AG09319 (cell line): ENCODE measurements at regions not wholly inside any gene's neighbourhood (a gene's known extent, or its start where the extent isn't known, plus 50 kb on each side); places are given as distances from the start of the nearest gene placed in this dataset.

ENCODE experiments used
- DNase-seq: peaks from one replicate; pipeline ENCODE4 v3.0.0-alpha.2; 2010; ENCODE audit warnings: low read depth; ENCODE audit errors: extremely low read depth
- CTCF ChIP-seq: IDR thresholded peaks from 2 replicates; pipeline ENCODE4 v1.5.1; 2011; ENCODE audit warnings: low read depth, mild to moderate bottlenecking, inconsistent platforms, low read length, moderate library complexity

DNA sequence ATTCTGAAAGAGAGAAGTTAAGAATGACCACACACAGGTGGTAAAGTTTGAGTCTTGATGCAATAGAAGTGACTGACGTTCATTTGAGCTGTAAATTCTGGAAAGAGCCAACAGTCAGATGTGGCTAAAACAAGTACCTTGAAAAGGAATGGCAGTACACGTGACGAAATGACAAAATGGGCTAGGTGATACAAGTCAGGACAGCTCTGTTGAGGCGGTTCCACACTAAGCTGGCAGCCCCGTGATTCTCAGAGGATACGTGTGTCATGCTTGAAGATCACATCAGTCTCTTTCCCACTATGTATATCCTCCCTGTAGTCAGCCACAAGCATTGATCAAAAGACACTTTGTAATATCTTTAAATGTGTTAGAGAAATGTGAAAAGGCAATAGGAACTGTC, 881.3 kb upstream of the ADGRL2 start:
- TF ChIP-seq CTCF, result no peak
- no peak for DNase-seq

- TF ChIP-seq CTCF, result no peak
- no peak for DNase-seq
Observed at GRCh38 chr1:80918380-80918779, 882.4 kb upstream of the ADGRL2 start.

DNA sequence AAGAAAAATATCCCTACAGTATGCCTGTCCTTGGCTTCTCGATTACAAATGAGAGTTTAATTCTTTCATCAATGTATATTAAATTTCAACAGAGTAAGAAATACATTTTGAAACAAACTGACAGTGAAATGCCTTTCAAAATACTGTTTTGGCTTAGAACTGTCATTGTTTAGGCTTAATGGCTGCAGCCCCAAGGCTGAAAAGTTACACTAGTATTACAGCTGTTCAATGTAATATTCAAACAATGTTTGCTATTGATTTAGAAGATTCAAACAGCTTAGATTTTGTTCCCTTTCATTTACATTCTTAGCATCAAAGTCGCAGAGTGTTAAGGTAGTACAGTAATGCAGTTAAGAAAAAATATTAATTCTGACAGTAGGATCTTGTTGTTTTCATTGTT, 882.9 kb upstream of the ADGRL2 start:
- DNase-seq, result no peak

DNA sequence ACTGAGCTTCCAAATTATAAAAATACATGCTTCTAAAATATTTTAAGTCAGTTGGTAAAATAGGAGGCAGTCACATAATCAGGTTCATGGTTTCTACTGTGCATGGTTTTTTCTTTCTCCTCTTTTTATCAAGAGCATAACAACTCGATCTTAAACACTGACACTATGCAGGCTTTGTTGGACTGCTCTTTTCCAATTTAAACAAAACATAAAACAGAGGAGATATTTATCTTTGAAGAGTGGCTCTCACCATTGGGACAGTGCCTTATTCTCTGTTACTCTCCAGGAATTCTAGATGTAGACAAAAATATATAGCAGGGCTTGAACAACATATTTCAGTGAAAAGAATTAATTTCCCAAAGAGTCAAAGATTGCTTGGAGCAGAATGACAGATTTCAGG, 883.5 kb upstream of the ADGRL2 start:
- no peak for TF ChIP-seq CTCF
- no peak for DNase-seq

More for the DNA sequence above, 882.9 kb upstream of the ADGRL2 start:
- TF ChIP-seq CTCF, result no peak

DNA sequence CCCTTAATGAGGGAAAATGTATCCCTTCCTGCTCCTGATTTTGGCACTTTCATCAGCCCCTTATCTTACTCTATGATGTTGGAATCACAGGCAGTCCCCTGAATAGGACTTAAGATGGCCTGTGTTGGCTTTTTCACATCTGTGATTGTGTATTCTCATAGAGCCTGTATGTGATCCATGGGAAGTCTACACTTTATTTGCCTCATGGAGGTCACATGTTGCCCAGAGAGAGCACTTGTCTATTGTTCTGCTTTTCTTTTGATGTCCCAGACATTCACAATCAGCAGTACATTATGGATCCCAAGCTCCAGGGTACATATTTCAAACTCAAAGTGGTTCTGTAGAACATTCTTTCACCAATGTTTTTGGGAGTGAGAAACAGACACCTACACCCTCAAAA, 885.2 kb upstream of the ADGRL2 start:
- TF ChIP-seq CTCF, result no peak
- DNase-seq, result no peak

- no peak for TF ChIP-seq CTCF
Observed at GRCh38 chr1:80910426-80910825, 890.3 kb upstream of the ADGRL2 start.

DNA sequence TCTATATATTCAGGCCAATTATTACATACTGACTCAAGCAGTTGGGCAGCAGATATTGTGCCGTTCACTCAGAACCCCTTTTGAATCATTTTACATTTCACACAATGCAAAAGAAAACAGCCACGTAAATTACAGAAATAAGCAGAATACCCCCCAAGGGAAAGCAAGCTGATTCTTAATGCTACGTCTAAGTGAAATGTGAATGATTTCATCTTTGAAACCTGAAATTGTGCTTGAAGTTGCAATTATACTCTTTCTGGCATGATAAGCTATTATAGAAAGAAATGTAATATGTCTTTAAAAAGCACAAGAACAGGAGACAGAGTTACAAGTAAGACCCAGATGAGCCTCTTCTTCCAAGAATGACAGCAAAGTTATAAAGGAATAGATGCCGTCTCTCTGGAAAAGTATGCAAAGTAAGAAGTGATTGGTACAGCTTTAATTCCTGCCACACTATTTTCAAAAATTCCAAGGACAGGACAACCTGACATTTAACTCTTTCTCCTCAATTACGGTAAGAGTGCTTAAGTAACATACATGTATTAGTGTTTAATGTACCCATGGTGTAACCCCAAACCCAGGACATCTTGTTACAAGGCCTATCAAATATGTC, 891.5 kb upstream of the ADGRL2 start:
- no peak for DNase-seq
- no peak for TF ChIP-seq CTCF

More at GRCh38 chr1:80910426-80910825, 890.3 kb upstream of the ADGRL2 start:
- no peak for DNase-seq
